Mesothelial cell of epicardium (in vitro differentiated cells): ENCODE measurements at regions not wholly inside any gene's neighbourhood (a gene's known extent, or its start where the extent isn't known, plus 50 kb on each side); places are given as distances from the start of the nearest gene placed in this dataset.

Experiments
- DNase-seq, 2 experiments: peaks; one replicate each; pipeline ENCODE4 v3.0.0; 2021; ENCODE audit warnings: low spot score in 2 of 2; ENCODE audit not compliant: unreplicated experiment in 2 of 2
- H3K27ac Mint-ChIP-seq: 2 replicates; pipeline ENCODE4 v1.8.0; 2021; ENCODE audit warnings: mixed read lengths
- H3K27me3 Mint-ChIP-seq: 2 replicates; pipeline ENCODE4 v1.8.0; 2021; ENCODE audit warnings: low read depth, mixed read lengths
- H3K36me3 Mint-ChIP-seq: 2 replicates; pipeline ENCODE4 v1.8.0; 2021; ENCODE audit warnings: mixed read lengths
- H3K4me1 Mint-ChIP-seq: 2 replicates; pipeline ENCODE4 v1.8.0; 2021; ENCODE audit warnings: mixed read lengths
- H3K4me3 Mint-ChIP-seq: 2 replicates; pipeline ENCODE4 v1.8.0; 2021; ENCODE audit warnings: mild to moderate bottlenecking, moderate library complexity, mixed read lengths
- H3K9me3 Mint-ChIP-seq: 2 replicates; pipeline ENCODE4 v1.8.0; 2021; ENCODE audit warnings: mixed read lengths
- CTCF ChIP-seq: fragments of 200-600 bp; sonication (generic); IDR thresholded peaks from one replicate; pipeline ENCODE4 v1.5.0; 2021; ENCODE audit warnings: antibody characterized with exemption; ENCODE audit not compliant: unreplicated experiment

- H3K27me3 Mint-ChIP-seq, result no peaks in the 10 kb centered on the region
- H3K4me1 Mint-ChIP-seq, result peaks cover 1% of the 10 kb centered on the region
- DNase-seq, result no peak
- peaks cover 1% of the 10 kb centered on the region for H3K36me3 Mint-ChIP-seq
- no peak for TF ChIP-seq CTCF
- peaks cover 50% of the 10 kb centered on the region for H3K9me3 Mint-ChIP-seq
- H3K4me3 Mint-ChIP-seq, result no peak overlapping the region
- no peak overlapping the region for H3K27ac Mint-ChIP-seq
Measured at GRCh38 chr4:10942156-10942555, 257.6 kb upstream of the CLNK start.

- H3K36me3 Mint-ChIP-seq, result no peaks in the 10 kb centered on the region
- no peaks in the 10 kb centered on the region for H3K27me3 Mint-ChIP-seq
- no peak for TF ChIP-seq CTCF
- no peak overlapping the region for H3K27ac Mint-ChIP-seq
- no peak overlapping the region for H3K4me3 Mint-ChIP-seq
- no peak for DNase-seq
- peaks cover 3% of the 10 kb centered on the region for H3K4me1 Mint-ChIP-seq
- H3K9me3 Mint-ChIP-seq, result no peaks in the 10 kb centered on the region
Measured at GRCh38 chr4:10929818-10930217, 245.2 kb upstream of the CLNK start.

GRCh38 chr4:10925996-10926395, 241.4 kb upstream of the CLNK start:
- no peak for TF ChIP-seq CTCF
- no peak for DNase-seq
- no peaks in the 10 kb centered on the region for H3K27me3 Mint-ChIP-seq
- no peaks in the 10 kb centered on the region for H3K36me3 Mint-ChIP-seq
- H3K4me1 Mint-ChIP-seq, result no peaks in the 10 kb centered on the region
- no peaks in the 10 kb centered on the region for H3K9me3 Mint-ChIP-seq
- H3K4me3 Mint-ChIP-seq, result no peak overlapping the region
- no peak overlapping the region for H3K27ac Mint-ChIP-seq

DNA sequence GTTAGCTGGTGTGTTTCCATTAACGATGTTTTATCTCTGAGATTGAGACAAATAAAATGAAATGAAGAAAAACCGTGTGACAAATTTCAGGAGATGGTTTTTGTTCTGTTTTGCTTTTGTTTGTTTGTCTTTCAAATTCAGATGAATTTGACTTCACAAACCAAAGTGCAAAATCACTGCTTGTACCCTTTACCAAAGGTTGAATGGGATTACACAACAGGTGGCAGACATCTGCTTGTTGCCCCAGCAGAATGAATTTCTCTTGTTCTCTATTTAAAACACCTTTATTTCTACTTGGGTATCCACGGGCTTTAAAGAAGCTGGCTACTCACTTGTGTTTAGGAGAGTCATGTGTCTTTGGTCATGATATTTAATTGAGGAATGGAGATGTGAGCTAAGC, 239.7 kb upstream of the CLNK start:
- H3K27ac Mint-ChIP-seq, result no peak overlapping the region
- H3K36me3 Mint-ChIP-seq, result no peaks in the 10 kb centered on the region
- peaks cover 3% of the 10 kb centered on the region for H3K9me3 Mint-ChIP-seq
- H3K4me1 Mint-ChIP-seq, result no peaks in the 10 kb centered on the region
- no peaks in the 10 kb centered on the region for H3K27me3 Mint-ChIP-seq
- no peak overlapping the region for H3K4me3 Mint-ChIP-seq
- no peak for DNase-seq
- no peak for TF ChIP-seq CTCF

DNA sequence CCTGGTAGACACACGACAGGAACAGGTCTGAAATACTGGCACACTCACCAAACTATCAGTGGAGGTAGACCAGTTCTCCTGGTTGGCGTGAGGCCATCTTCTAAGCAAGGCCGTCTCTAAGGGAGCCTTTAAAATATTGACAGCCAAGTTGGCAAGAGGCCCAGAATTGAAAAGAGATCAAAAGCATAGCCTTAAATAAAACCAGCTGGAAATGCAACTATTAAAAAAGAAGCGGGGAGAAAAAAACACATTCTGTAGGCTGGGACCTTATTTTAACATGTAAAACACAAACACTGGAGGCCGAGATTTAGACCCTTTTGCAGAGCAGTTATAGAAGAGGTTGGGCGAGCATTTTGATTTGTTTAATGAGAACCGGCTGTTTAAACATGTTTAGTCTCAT, 233.0 kb upstream of the CLNK start:
- Mint-ChIP-seq H3K4me1 (peaks cover 19% of the 10 kb centered on the region), H3K9me3 (peaks cover 7% of the 10 kb centered on the region), H3K4me3 (peak overlapping the region; percentile 22), H3K36me3 (no peaks in the 10 kb centered on the region), H3K27me3 (no peaks in the 10 kb centered on the region), H3K27ac (peak overlapping the region; percentile 82)
- TF ChIP-seq CTCF, result no peak
- DNase-seq, result no peak

- Mint-ChIP-seq H3K4me1 (peaks cover 9% of the 10 kb centered on the region), H3K27me3 (no peaks in the 10 kb centered on the region), H3K27ac (no peak overlapping the region), H3K36me3 (no peaks in the 10 kb centered on the region), H3K4me3 (no peak overlapping the region), H3K9me3 (no peaks in the 10 kb centered on the region)
- DNase-seq, result no peak
- TF ChIP-seq CTCF, result no peak
Measured at GRCh38 chr4:10898072-10898471, 213.5 kb upstream of the CLNK start.
